HFF-Myc (cell line): ENCODE measurements at regions not wholly inside any gene's neighbourhood (a gene's known extent, or its start where the extent isn't known, plus 50 kb on each side); places are given as distances from the start of the nearest gene placed in this dataset.

Source experiments
- DNase-seq: peaks from one replicate; pipeline ENCODE4 v3.0.0-alpha.2; 2011; ENCODE audit warnings: low read depth; ENCODE audit errors: extremely low read depth
- H3K4me3 ChIP-seq: replicated peaks from 2 replicates; pipeline ENCODE4 v1.5.1; 2011; ENCODE audit warnings: low read depth, mild to moderate bottlenecking, control low read depth, low read length
- CTCF ChIP-seq: IDR thresholded peaks from 2 replicates; pipeline ENCODE4 v1.5.1; 2012; ENCODE audit warnings: mild to moderate bottlenecking, low read depth, low read length, control low read depth; ENCODE audit errors: missing control alignments

GRCh38 chr11:130720232-130721022, 195.9 kb downstream of the SNX19 start:
- no peak for TF ChIP-seq CTCF
- no peak overlapping the region for H3K4me3 ChIP-seq

GRCh38 chr11:130721023-130721681, 195.1 kb downstream of the SNX19 start:
- no peak overlapping the region for H3K4me3 ChIP-seq
- no peak for TF ChIP-seq CTCF
- no peak for DNase-seq

More at GRCh38 chr11:130720232-130721022, 195.9 kb downstream of the SNX19 start:
- DNase-seq, result no peak

GRCh38 chr11:130721736-130722135, 194.5 kb downstream of the SNX19 start:
- no peak for TF ChIP-seq CTCF
- no peak for DNase-seq
- H3K4me3 ChIP-seq, result no peak overlapping the region

GRCh38 chr11:130722401-130722800, 193.9 kb downstream of the SNX19 start:
- no peak for TF ChIP-seq CTCF
- no peak overlapping the region for H3K4me3 ChIP-seq
- no peak for DNase-seq

- DNase-seq, result no peak
- no peak for TF ChIP-seq CTCF
These were observed 190.7 kb downstream of the SNX19 start for GRCh38 chr11:130725421-130726233.

GRCh38 chr11:130726234-130727037, 189.8 kb downstream of the SNX19 start:
- no peak overlapping the region for H3K4me3 ChIP-seq
- no peak for TF ChIP-seq CTCF
- DNase-seq, result no peak

More at GRCh38 chr11:130725421-130726233, 190.7 kb downstream of the SNX19 start:
- no peak overlapping the region for H3K4me3 ChIP-seq
